HG02852 (cell line): ENCODE measurements at regions not wholly inside any gene's neighbourhood (a gene's known extent, or its start where the extent isn't known, plus 50 kb on each side); places are given as distances from the start of the nearest gene placed in this dataset.

Source experiments
- ATAC-seq: cut with Tn5 transposase; IDR thresholded peaks from one replicate; pipeline ENCODE4 v1.9.1; 2021; ENCODE audit warnings: mild to moderate bottlenecking, moderate library complexity; ENCODE audit not compliant: unreplicated experiment

DNA sequence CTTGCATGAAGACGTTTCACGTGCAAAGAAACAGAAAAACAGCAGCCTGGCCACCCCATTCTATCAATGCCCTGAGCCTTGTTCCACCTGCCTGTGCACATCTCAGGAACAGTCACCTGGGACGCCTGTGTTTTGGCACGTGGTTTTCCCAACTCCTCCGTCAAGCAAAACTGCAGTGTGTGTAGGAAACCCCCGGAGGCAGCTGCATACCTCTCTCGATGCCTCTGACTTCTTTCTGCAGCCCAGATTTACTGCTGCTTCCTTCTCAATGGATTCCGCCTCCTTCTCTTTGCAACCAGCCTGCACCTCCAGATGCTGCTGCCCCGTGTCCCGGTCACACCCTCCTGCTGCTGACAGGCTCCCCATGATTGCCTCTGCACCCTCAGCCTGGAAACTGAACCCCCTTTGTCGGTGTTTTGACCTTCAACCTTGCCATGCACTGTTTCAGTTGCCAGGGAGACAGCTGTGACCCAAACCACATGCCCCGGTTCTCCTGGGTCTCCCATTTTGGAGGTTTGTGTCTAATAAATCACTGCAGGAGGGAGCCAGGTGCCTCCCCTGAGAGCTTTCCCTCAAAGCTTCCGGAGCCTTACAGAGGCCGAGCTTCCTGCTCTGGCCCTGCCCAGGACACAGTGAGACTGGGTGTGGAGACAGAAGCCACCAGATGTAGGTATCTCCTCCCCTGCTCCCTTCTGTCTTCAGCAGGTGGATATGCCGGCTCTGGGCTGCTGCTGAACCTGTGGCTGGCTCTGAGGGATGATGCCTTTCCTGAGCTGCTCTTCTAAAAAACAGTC is 395.5 kb upstream of the IRX1 start:
- ATAC-seq: no peak

DNA sequence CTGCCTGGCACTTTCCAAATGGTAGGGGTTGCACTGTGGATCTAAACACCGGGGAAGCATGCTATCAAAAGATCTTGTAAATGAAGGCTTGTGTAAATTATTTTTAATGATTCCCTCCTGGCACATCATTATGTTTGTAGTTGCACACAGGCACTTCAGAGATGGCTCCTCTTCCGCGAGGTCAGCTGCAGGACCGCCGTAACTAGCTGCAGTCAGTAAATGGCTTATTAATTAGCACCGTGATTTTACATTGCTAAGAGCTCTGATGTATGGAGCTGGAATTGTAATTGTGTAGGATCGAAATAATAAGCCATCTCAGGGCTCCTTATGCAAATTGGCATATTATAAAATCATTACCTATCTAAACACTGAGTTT is 397.6 kb upstream of the IRX1 start:
- ATAC-seq: no peak

DNA sequence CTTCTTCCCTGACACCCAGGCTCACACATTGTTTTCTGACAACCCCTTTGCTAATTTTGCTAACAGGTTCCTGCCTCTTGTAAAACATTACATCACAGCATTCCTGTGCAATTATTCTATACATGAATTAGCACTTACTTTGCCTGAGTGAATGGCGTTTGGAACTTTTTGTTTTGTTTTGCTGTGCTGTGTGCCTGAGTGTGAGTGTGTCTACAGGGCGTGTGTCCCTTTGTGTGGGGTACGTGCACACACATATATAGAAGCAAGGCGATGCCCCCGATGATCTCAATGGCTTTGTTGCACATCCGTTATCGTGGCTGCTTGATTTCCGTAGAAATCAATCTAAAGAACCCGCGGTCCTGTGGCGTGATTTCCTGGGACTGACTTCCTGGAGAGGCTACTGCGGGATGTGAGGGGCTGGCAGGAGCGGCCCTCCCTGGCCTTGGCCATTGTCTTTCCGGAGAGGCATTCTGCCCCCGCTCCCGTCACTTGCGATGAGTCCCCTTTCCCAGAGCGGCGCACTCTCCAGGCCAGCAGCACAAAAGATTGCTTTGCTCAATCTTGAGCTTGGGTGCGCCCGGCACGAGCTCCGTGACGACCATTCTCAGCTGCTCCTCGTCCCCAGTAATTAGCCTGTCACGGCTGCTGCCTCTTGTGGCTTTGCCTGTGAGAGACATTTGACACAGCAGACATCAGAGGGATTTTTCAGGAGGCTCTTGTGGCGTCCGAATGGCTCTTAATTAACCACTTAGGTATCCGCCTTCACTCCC is 398.1 kb upstream of the IRX1 start:
- ATAC-seq: no peak

DNA sequence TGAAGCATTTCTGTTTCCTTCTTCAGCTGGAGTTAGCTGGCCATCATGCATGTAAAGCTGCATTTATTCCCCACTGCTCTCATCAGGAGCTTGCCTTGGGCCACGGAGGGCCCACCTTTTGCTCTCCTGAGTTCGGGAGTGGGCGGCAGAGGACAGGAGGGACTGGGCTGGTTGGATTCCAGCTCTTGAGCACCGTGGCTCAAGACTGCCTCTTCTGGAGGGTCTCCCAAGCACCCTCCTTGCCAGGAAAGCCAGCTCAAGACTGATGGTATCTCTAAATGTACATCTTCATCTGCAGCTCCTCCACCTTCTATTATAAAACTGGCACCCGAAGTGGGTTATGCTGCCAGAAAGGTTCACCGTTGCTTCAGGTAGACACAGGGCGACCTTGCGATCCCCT is 399.6 kb upstream of the IRX1 start:
- no peak for ATAC-seq

DNA sequence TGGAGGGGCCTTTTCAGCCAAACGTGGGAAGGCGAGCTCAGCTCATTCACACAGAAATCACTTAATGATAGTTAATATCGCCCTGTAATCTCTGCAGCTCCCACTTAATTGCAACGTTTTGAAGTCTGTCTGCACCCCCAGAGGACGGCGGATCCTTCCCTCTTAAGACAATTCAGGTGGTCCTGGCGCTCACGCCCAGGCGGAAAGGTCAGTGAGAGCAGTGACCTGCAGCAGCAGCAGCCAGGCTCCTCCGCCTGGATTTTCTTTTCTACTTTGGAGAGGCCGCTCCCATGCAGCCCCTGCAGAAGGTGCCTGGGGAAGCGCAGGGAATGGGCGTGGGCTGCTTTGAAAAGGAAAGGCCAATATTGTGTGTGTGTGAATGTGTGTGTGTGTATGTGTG is 400.9 kb upstream of the IRX1 start:
- ATAC-seq: no peak

DNA sequence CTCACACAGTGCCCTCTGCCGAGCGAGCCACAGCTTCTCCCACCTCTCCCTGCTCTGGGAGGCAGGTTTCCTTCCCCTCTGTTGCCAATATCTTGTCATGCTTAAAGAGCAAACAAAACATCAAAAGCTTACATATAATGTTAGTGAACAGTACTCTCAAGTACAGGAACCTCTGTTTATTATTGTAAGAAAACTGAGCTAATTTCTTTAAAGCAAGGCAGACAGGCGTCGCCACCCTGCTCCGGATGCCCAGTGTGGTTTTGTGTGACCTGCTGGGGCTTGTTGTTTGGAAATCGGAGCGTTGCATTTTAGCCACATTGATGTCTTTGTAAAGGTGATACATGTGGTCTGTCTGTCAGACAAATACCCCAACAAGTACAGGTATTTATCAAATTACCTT is 401.4 kb upstream of the IRX1 start:
- ATAC-seq: no peak

DNA sequence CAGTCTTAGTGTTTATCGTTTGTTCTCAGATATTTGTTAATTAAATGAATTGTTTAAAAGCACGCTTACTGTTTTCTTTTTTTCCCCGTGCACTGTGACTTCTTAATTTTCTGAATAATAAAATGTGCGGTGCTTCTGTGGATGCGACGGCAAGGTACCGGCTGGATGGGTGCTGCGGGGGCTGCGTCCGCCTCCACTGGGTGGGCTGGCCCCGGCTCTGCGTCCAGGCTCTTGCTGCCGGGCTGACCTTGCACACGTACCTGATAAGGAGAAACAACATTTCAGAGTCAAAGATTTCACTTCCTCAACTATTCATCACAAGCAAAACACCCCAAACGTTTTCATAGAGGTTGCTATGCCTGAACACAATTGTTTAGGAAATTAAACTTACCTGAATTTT is 404.0 kb upstream of the IRX1 start:
- ATAC-seq: no peak

DNA sequence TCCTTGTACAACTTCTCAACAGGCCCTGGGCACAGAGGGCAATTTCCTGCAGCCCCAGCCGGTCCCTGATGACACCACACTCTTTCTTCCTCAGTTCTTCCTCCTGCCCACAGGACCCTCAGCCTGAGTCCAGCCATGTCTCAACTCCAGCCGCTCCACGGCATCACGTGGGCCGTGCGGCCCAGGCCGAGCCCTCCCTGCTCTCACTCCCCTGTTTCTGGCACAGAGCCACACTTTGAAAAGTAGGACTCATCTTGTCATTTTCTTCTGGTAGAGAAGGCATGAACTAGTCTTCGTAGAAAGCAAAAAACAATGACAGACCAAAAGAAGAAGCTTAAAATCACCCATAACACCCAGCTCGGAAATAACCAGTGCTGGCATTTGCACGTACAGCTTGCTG is 404.7 kb upstream of the IRX1 start:
- no peak for ATAC-seq

DNA sequence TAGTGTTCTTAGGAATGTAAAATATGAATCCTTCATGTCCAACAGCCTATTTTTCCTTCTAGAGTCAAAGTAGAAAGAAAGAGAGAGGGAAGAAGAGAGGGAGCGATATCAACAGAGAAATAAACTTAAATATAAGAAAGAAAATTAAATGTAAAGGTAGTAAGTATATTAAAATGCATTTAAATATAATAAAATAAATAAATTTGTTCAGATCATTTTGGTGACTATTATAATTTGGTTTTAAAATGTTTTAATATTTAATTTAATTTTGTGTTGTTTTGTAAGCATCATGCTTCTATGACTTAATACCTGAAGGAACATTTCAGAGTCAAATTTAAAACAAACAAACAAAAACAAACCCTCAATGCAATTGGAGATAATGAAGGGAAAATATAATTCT is 405.2 kb upstream of the IRX1 start:
- no peak for ATAC-seq

DNA sequence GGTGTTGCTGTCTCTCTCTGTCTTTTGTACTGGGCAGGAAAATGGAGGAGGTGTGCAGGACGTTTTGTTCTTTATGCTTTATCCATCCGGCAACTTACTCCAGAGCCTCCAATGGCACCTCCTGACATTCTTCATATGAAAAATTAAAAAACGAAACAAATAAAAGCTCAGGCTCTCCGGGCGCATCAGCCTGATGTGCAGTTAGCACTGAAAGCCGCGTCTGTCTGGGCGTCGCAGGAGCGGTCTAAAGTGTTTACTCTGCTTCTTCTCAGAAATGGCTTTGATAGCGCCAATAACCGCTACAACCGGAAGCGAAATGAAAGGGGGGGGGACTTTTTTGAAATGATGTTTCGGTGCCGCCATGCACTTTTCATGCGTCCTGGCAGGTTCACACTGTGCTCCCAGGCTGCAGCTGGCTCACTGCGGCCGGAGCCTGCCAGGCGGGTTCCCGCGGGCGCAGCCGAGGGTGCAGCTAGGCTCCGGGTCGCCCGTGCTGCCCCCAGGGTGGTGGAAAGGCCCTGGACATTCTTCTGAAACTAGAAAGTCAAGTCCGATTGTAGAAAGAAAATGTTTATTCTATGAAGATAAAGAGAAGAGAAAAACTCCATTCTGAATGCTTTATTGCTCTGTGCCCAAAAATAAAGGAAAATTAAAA is 407.7 kb upstream of the IRX1 start:
- no peak for ATAC-seq

DNA sequence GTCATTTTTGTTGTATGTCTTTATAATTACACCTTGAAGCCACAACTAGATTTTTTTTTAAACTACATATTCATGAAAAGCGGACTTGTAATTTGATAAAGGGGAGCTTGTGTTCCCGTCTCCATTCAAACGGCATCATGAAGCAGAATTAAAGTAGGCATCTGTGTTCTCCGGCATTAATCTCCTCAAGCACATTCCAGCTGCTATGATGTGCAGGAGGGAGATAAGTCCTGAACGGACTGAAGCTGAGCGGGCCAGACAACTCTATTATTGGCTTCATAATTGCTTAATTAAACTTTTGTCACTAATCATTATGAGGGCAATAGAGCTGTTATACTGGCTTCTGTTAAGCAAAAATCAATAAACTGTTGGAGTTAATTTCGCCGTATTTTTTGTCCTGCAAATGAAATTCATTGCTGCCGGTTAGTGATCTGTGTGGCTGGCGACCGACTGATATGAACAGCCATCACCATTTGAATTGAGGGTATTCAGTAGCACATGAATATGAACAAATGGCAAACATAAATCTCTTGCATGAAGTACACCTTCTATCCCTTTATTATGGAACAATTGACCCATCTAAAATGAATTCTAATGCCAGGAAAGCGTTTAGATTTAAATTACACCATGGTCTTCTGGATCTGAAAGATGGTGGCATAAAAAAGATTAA is 408.8 kb upstream of the IRX1 start:
- no peak for ATAC-seq

DNA sequence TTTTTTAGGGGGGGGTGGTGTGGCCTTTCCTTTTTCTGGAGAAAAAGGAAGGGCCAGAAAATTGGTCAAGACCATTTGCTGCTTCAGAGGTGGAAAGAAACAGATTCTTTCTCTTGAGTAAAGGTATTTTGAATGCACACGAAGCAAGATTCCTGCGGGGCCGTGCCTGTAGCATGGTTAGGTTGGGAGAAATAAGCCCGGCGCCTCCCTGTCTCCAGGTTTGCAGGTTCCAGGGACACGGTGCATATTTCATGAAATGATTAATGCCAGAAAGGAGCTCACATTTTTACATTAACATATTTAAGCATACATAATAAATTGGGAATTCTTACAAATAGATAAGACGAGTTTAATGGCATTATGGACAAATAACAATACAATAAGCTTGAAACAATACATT is 409.5 kb upstream of the IRX1 start:
- no peak for ATAC-seq

DNA sequence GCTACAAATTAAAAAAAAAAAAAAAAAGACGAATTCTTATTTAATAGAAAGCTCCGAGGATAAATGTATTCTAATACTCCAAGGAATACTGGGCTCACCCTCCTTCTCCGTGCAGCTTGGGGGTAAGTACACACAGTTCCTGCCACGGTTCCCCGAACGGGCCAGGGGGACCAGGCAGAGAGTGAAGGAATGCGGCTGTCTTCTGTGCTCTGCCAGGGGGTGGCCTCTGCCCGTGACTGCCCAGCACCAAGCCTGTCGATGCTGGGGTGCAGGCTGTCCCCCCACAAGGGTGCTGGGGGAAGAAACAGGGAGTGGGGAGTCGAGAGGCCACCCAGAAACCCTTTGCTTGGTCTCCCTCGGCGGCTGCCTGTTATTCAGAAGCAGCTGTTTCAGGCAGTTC is 410.1 kb upstream of the IRX1 start:
- ATAC-seq: no peak

DNA sequence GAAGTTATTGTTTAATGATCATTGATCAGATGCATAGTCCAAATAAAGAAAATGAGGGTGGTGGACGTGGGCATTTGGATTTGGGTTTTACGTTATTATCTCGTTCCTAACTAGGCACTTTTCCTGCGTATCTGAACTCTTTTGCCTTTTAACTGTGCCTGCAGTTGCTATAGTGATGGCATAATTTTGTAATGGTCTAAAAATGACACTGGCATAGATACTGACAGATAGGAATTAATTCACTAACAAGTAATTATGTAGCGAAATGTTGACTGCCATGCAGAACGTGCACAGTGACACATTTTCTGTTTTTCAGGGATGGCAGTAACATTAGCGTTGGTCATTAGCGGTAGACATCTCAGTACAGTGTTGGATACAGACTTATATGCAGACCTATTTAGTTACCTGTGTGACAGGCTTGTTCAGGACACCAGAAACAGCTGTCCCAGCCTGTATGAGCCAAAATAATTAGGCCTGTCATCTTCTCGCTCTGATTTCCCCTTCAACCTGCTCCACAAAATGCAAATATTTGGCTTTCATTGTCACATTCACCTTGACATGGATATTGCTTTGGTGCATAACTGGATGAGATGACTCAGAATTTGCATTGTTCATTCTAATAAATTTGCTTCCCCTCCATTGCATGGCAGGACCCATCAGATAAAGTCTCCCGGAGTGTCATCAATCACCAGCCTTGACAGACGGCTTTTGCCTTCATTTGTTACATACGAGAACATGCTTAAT is 413.3 kb upstream of the IRX1 start:
- ATAC-seq: no peak

DNA sequence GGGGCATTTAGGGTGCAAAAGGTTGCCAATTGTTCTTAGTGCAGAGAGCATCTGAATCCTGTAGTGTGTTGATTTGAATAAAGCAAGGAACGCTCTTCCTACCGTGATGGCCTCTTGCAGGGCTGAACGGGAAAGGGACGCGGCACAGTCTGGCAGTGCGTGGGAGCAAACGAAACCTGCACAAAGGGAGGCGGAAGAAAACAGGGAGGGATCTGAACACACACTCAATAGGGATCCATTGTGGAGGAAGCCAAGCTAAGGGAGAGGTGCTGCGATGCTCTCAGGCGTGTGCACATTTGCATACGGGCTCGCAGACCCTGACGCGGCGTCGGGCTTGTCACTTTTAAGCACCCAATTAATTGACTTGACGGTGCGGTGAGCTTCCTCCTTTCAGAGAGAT is 414.0 kb upstream of the IRX1 start:
- no peak for ATAC-seq

DNA sequence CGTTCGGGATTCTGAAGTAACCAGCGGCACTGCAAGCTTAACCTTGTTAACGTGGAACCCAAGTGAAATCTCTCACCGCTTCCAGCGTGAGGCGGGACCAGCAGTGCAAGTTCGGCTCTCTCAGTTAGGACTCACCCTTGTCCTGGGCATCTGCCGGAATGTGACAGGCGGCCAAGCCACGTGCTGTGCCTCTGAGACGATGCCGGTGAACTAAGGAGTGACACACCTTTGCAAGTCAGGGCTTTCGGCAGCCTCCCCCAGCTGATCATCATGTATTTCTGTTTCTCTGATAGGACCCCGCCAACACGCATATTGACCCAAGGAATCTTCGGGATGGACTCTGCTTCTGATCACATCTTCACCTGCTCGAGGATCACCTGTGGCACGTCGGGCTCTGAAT is 415.0 kb upstream of the IRX1 start:
- no peak for ATAC-seq

DNA sequence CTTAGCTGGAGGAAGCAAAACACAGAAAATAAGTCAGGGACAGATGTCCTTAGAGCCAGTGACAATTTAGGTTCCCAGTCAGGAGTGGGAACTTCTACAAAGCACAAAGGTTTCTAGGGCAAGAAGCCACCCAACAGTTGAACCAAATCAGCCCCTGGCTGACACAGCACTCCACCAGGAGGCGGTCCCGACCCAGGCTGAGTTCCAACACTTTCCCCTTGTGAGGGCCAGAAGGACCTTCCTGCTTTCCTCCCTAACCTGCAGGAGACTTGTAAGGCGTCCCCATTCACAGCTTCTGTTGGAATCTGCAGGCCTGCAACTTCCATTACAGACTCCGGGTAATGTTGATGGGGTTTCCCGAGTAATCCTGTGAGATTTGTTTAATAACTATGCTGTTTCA is 416.4 kb upstream of the IRX1 start:
- no peak for ATAC-seq

DNA sequence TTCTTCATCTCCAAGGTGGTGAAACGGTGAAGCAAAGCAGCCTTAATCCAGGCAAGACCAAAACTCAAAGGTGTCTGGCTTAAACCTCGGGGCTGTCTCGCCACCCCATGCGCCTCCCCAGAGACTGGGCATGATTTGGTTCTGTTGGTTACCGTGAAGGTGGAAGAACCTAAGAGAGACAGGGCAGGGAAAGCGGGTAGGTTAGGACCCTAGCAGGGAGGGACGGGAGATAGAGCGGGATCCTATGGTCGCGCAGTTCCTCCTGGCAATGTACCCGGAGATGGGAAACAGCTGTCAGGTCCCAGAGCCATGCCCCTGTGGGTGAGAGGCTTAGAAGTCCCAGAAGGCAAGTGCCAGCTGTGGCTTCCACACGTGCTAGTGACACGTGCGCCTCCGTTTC is 418.3 kb upstream of the IRX1 start:
- no peak for ATAC-seq

DNA sequence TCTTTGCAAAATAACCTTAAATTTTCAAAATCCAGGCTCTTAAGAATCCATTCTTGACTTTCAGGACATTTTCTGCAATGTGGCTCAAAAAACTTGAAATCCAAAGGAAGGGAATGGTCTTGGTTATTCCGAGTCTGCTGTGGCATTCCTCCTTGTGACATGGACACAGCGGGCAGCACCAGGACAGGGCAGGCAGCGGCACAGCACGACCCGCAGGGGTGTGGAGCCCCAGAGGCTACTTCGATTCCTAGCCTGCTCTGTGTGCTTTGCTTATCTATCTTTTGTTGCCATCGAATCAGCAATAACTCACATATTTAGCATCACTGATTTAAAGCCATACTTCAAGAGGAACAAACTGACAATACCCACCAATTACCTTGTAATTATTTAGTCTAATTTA is 420.2 kb upstream of the IRX1 start:
- no peak for ATAC-seq

DNA sequence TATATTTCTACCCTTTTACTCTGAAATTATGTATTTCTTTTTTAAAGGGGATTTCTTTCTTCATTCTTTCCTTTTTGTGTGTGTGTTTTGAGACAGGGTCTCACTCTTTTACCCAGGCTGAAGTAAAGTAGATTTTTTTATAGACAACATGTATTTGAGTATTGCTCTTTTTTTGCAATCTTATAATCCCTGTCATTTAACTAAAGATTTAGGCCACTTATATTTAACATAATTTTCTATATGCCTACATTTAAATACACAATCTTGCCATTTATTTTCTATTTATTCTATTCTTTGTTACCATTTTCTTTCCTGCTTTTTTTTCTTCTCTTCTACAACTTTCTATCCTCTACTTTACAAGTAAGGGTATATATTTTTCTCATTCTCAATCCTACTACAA is 416.0 kb upstream of the IRX2 start:
- no peak for ATAC-seq

DNA sequence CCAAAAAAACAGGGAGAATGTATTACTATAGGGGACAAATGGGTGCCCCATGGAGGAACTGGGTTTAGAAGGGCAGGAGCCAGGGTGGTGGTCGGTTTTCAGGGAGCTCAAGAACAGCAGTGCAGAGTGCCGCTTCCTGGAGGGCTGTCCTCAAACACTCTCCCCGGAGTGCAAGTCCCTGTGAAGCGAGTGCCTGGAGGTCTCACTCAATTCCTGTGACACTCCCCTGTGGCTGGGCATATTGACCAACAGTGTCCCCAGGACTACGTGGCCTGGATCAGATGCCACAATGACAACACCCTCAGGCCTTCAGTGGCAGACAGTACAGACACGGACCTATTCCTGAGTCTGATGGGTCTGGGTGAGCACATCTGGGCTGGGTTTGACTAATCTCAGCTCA is 412.1 kb upstream of the IRX2 start:
- ATAC-seq: no peak
